HEK293 (cell line): ENCODE measurements at regions not wholly inside any gene's neighbourhood (a gene's known extent, or its start where the extent isn't known, plus 50 kb on each side); places are given as distances from the start of the nearest gene placed in this dataset.

ENCODE experiments used
- CTCF ChIA-PET: fragments of 350-600 bp; formaldehyde crosslinking; extraction: SDS; loops from one replicate; lab custom pipeline; 2021; ENCODE audit warnings: antibody characterized with exemption; lab: Yijun Ruan, JAX
- POLR2A ChIA-PET: fragments of 300-600 bp; formaldehyde crosslinking; extraction: SDS; loops from one replicate; lab custom pipeline; 2020; ENCODE audit warnings: antibody characterized with exemption, inconsistent platforms; lab: Yijun Ruan, JAX
- H3K27ac ChIP-seq: fragments of 200-500 bp; sonication (Bioruptor generic); 2 replicates; pipeline ENCODE4 v1.5.1; 2014; ENCODE audit warnings: low read depth, low read length, control low read depth, inconsistent platforms; ENCODE audit errors: extremely low read depth
- H3K36me3 ChIP-seq, 2 experiments: fragments of 200-500 bp in 1 of 2; sonication (Bioruptor generic) in 1 of 2; 1 replicate in 1 of 2; 2 replicates in 1 of 2; pipeline ENCODE4 v1.5.1; 2014 to 2017; ENCODE audit warnings: inconsistent platforms in 2 of 2, low read length in 2 of 2; ENCODE audit not compliant: control insufficient read depth in 2 of 2, insufficient read depth in 1 of 2
- H3K4me1 ChIP-seq: fragments of 200-500 bp; sonication (Bioruptor generic); 2 replicates; pipeline ENCODE4 v1.5.1; 2014; ENCODE audit warnings: mild to moderate bottlenecking, low read length, inconsistent platforms; ENCODE audit not compliant: control insufficient read depth, insufficient read depth
- H3K4me3 ChIP-seq: 2 replicates; pipeline ENCODE4 v1.5.1; 2011; ENCODE audit warnings: low read depth, mild to moderate bottlenecking, control low read depth, low read length, moderate library complexity
- H3K9me3 ChIP-seq: fragments of 200-500 bp; sonication (Bioruptor generic); 2 replicates; pipeline ENCODE4 v1.5.1; 2014; ENCODE audit warnings: low read depth, low read length, inconsistent platforms; ENCODE audit not compliant: control insufficient read depth, insufficient read depth
- BCL11A ChIP-seq: fragments of 450-650 bp; formaldehyde crosslinking; IDR thresholded peaks from 2 replicates; pipeline ENCODE4 v1.5.1; 2016; ENCODE audit warnings: low read depth, missing biosample characterization, missing genetic modification characterization
- KLF8 ChIP-seq: fragments of 450-650 bp; formaldehyde crosslinking; IDR thresholded peaks from 2 replicates; pipeline ENCODE4 v1.5.1; 2016; ENCODE audit warnings: missing biosample characterization, missing genetic modification characterization
- MYNN ChIP-seq: fragments of 450-650 bp; formaldehyde crosslinking; IDR thresholded peaks from 2 replicates; pipeline ENCODE4 v1.5.1; 2016; ENCODE audit warnings: missing biosample characterization, missing genetic modification characterization, borderline replicate concordance
- SALL2 ChIP-seq: fragments of 450-650 bp; formaldehyde crosslinking; IDR thresholded peaks from 2 replicates; pipeline ENCODE4 v1.5.0; 2017; ENCODE audit warnings: missing biosample characterization, mild to moderate bottlenecking, missing genetic modification characterization, borderline replicate concordance
- TRIM28 ChIP-seq: IDR thresholded peaks from 2 replicates; pipeline ENCODE4 v1.6.1; 2011; ENCODE audit warnings: low read length, control low read depth, borderline replicate concordance
- ZBTB20 ChIP-seq: fragments of 450-650 bp; formaldehyde crosslinking; IDR thresholded peaks from 2 replicates; pipeline ENCODE4 v1.5.1; 2016; ENCODE audit warnings: missing biosample characterization, missing genetic modification characterization
- ZFP69B ChIP-seq: fragments of 450-650 bp; formaldehyde crosslinking; IDR thresholded peaks from 2 replicates; pipeline ENCODE4 v1.5.1; 2016; ENCODE audit warnings: missing biosample characterization, missing genetic modification characterization
- ZNF133 ChIP-seq: fragments of 450-650 bp; formaldehyde crosslinking; IDR thresholded peaks from 2 replicates; pipeline ENCODE4 v1.5.1; 2016; ENCODE audit warnings: missing biosample characterization, missing genetic modification characterization
- ZNF174 ChIP-seq: fragments of 450-650 bp; formaldehyde crosslinking; IDR thresholded peaks from 2 replicates; pipeline ENCODE4 v1.5.0; 2017; ENCODE audit warnings: missing biosample characterization, mild to moderate bottlenecking, missing genetic modification characterization
- ZNF18 ChIP-seq: fragments of 450-650 bp; formaldehyde crosslinking; IDR thresholded peaks from 2 replicates; pipeline ENCODE4 v1.5.1; 2016; ENCODE audit warnings: missing biosample characterization, missing genetic modification characterization
- ZNF211 ChIP-seq: fragments of 450-650 bp; formaldehyde crosslinking; IDR thresholded peaks from 2 replicates; pipeline ENCODE4 v1.5.1; 2016; ENCODE audit warnings: low read depth, missing biosample characterization, missing genetic modification characterization
- ZNF223 ChIP-seq: fragments of 450-650 bp; formaldehyde crosslinking; IDR thresholded peaks from 2 replicates; pipeline ENCODE4 v1.5.1; 2016; ENCODE audit warnings: missing biosample characterization, missing genetic modification characterization
- ZNF366 ChIP-seq: fragments of 450-650 bp; formaldehyde crosslinking; conservative IDR thresholded peaks from 2 replicates; pipeline ENCODE4 v1.5.1; 2016; ENCODE audit warnings: missing biosample characterization, missing genetic modification characterization
- ZNF501 ChIP-seq: fragments of 450-650 bp; formaldehyde crosslinking; IDR thresholded peaks from 2 replicates; pipeline ENCODE4 v1.5.1; 2016; ENCODE audit warnings: missing biosample characterization, missing genetic modification characterization
- ZNF548 ChIP-seq: fragments of 450-650 bp; formaldehyde crosslinking; IDR thresholded peaks from 2 replicates; pipeline ENCODE4 v1.5.1; 2016; ENCODE audit warnings: missing biosample characterization, missing genetic modification characterization
- ZNF624 ChIP-seq: fragments of 450-650 bp; formaldehyde crosslinking; IDR thresholded peaks from 2 replicates; pipeline ENCODE4 v1.5.1; 2017; ENCODE audit warnings: missing biosample characterization, missing genetic modification characterization
- ZNF626 ChIP-seq: fragments of 450-650 bp; sonication (Bioruptor Pico); formaldehyde crosslinking; IDR thresholded peaks from 2 replicates; pipeline ENCODE4 v1.5.1; 2018; ENCODE audit warnings: missing biosample characterization, missing genetic modification characterization, inconsistent platforms
- ZNF654 ChIP-seq: fragments of 450-650 bp; formaldehyde crosslinking; IDR thresholded peaks from 2 replicates; pipeline ENCODE4 v1.5.1; 2016; ENCODE audit warnings: low read depth, missing biosample characterization, missing genetic modification characterization
- ZNF660 ChIP-seq: fragments of 450-650 bp; IDR thresholded peaks from 2 replicates; pipeline ENCODE4 v1.5.1; 2018; ENCODE audit warnings: missing biosample characterization, mild to moderate bottlenecking, missing genetic modification characterization
- ZNF670 ChIP-seq: fragments of 450-650 bp; formaldehyde crosslinking; IDR thresholded peaks from 2 replicates; pipeline ENCODE4 v1.5.1; 2016; ENCODE audit warnings: missing biosample characterization, missing genetic modification characterization, low read depth
- ZSCAN5A ChIP-seq: fragments of 450-650 bp; formaldehyde crosslinking; IDR thresholded peaks from 2 replicates; pipeline ENCODE4 v1.5.1; 2016; ENCODE audit warnings: missing biosample characterization, missing genetic modification characterization
- ZXDB ChIP-seq: fragments of 450-650 bp; formaldehyde crosslinking; IDR thresholded peaks from 2 replicates; pipeline ENCODE4 v1.5.1; 2016; ENCODE audit warnings: missing biosample characterization, missing genetic modification characterization
- TF ChIP-seq, protein P1 (sequence below): fragments of 450-650 bp; IDR thresholded peaks from 2 replicates; pipeline ENCODE4 v1.5.1; 2018; ENCODE audit warnings: missing biosample characterization, missing genetic modification characterization
- TF ChIP-seq, protein P2 (sequence below): fragments of 450-650 bp; formaldehyde crosslinking; IDR thresholded peaks from 2 replicates; pipeline ENCODE4 v1.5.1; 2016; ENCODE audit warnings: missing biosample characterization, missing genetic modification characterization

DNA sequence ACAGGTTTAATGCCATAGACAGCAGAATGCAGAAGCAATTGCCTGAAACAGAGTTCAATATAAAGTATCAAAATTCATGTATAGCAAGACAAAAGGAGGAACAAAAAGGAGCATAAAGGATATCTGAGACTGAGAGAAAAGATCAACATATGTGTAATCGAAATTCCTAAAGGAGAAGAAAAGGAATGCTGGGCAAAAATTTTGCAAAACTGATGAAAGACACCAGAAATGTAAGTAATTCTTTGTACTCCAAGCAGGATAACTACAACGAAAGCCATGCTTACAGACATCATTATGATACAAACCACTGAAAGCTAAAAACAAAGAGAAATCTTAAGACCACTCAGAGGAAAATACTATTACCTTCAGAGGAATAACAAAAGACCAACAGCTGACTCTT lies 72.8 kb upstream of the MTAP start:
- no peaks in the 10 kb centered on the region for H3K4me1 ChIP-seq
- H3K4me3 ChIP-seq: no peak overlapping the region
- H3K9me3 ChIP-seq: no peaks in the 10 kb centered on the region
- TF ChIP-seq ZNF18 (no peak), ZBTB20 (tag by site-specific recombination) (no peak), ZNF548 (no peak), ZNF670 (tag by site-specific recombination) (no peak), KLF8 (no peak)
- ChIA-PET POLR2A (no interaction called here), CTCF (no interaction called here)
- no peaks in the 10 kb centered on the region for H3K36me3 ChIP-seq
- H3K27ac ChIP-seq: no peak overlapping the region

- Histone ChIP-seq H3K9me3 (no peaks in the 10 kb centered on the region), H3K4me3 (no peak overlapping the region), H3K4me1 (no peaks in the 10 kb centered on the region), H3K27ac (no peak overlapping the region), H3K36me3 (no peaks in the 10 kb centered on the region)
- POLR2A ChIA-PET: no interaction called here
- CTCF ChIA-PET: no interaction called here
- no peak for TF ChIP-seq ZNF211 (tag by site-specific recombination)
- TF ChIP-seq ZNF133 (tag by site-specific recombination): no peak
- TF ChIP-seq ZNF174 (tag by site-specific recombination): no peak
- no peak for TF ChIP-seq ZNF660 (tag by site-specific recombination)
- no peak for TF ChIP-seq ZNF624 (tag by site-specific recombination)
- TF ChIP-seq, protein P1, sequence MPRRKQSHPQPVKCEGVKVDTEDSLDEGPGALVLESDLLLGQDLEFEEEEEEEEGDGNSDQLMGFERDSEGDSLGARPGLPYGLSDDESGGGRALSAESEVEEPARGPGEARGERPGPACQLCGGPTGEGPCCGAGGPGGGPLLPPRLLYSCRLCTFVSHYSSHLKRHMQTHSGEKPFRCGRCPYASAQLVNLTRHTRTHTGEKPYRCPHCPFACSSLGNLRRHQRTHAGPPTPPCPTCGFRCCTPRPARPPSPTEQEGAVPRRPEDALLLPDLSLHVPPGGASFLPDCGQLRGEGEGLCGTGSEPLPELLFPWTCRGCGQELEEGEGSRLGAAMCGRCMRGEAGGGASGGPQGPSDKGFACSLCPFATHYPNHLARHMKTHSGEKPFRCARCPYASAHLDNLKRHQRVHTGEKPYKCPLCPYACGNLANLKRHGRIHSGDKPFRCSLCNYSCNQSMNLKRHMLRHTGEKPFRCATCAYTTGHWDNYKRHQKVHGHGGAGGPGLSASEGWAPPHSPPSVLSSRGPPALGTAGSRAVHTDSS (tag by site-specific recombination): no peak
- no peak for TF ChIP-seq ZNF626 (tag by site-specific recombination)
- no peak for TF ChIP-seq ZXDB (tag by site-specific recombination)
- no peak for TF ChIP-seq ZFP69B (tag by site-specific recombination)
- TF ChIP-seq TRIM28: no peak
- TF ChIP-seq ZNF18: no peak
- TF ChIP-seq ZNF501: no peak
- TF ChIP-seq ZSCAN5A (tag by site-specific recombination): no peak
- TF ChIP-seq, protein P2, sequence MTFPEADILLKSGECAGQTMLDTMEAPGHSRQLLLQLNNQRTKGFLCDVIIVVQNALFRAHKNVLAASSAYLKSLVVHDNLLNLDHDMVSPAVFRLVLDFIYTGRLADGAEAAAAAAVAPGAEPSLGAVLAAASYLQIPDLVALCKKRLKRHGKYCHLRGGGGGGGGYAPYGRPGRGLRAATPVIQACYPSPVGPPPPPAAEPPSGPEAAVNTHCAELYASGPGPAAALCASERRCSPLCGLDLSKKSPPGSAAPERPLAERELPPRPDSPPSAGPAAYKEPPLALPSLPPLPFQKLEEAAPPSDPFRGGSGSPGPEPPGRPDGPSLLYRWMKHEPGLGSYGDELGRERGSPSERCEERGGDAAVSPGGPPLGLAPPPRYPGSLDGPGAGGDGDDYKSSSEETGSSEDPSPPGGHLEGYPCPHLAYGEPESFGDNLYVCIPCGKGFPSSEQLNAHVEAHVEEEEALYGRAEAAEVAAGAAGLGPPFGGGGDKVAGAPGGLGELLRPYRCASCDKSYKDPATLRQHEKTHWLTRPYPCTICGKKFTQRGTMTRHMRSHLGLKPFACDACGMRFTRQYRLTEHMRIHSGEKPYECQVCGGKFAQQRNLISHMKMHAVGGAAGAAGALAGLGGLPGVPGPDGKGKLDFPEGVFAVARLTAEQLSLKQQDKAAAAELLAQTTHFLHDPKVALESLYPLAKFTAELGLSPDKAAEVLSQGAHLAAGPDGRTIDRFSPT (tag by site-specific recombination): no peak
- no peak for TF ChIP-seq MYNN
- no peak for TF ChIP-seq ZNF223 (tag by site-specific recombination)
- no peak for TF ChIP-seq ZNF366 (tag by site-specific recombination)
- TF ChIP-seq ZNF654: no peak
- TF ChIP-seq BCL11A (tag by site-specific recombination): no peak
- no peak for TF ChIP-seq SALL2
Measured at GRCh38 chr9:21730899-21731298, 71.5 kb upstream of the MTAP start.
